ENCODE measurements at regions not wholly inside any gene's neighbourhood (a gene's known extent, or its start where the extent isn't known, plus 50 kb on each side); places are given as distances from the start of the nearest gene placed in this dataset.

- H3K27ac ChIP-seq, result no peak overlapping the region
- DNase-seq, result no peak
- no peak for TF ChIP-seq CTCF (IDR thresholded peaks at IDR 0.05; ENCODE audit: low read depth, low read length, missing control alignments)
- in situ Hi-C loops (cut with HindIII; ENCODE audit: low pct_ligation_motif_present, low sequenced_read_pairs), result no loop called here
- H3K4me3 ChIP-seq (ENCODE audit: low read depth, low read length), result no peak overlapping the region
- H3K36me3 ChIP-seq (replicated peaks), result no peaks in the 10 kb centered on the region
- no peaks in the 10 kb centered on the region for H3K27me3 ChIP-seq (replicated peaks)
Measured at GRCh38 chr2:88866756-88867155, 175.3 kb downstream of the RPIA start.

GRCh38 chr2:88868861-88869260, 177.4 kb downstream of the RPIA start:
- DNase-seq, result no peak
- H3K36me3 ChIP-seq (replicated peaks), result no peaks in the 10 kb centered on the region
- TF ChIP-seq CTCF (IDR thresholded peaks at IDR 0.05; ENCODE audit: low read depth, low read length, missing control alignments), result no peak
- H3K27me3 ChIP-seq (replicated peaks), result no peaks in the 10 kb centered on the region
- in situ Hi-C loops (cut with HindIII; ENCODE audit: low pct_ligation_motif_present, low sequenced_read_pairs), result no loop called here
- H3K27ac ChIP-seq, result no peak overlapping the region
- H3K4me3 ChIP-seq (ENCODE audit: low read depth, low read length), result no peak overlapping the region

GRCh38 chr2:88870267-88870839, 178.9 kb downstream of the RPIA start:
- H3K27me3 ChIP-seq (replicated peaks), result no peaks in the 10 kb centered on the region
- no peak overlapping the region for H3K4me3 ChIP-seq (ENCODE audit: low read depth, low read length)
- in situ Hi-C loops (cut with HindIII; ENCODE audit: low pct_ligation_motif_present, low sequenced_read_pairs), result no loop called here
- TF ChIP-seq CTCF (IDR thresholded peaks at IDR 0.05; ENCODE audit: low read depth, low read length, missing control alignments), result no peak
- no peak overlapping the region for H3K27ac ChIP-seq
- DNase-seq, result no peak
- no peaks in the 10 kb centered on the region for H3K36me3 ChIP-seq (replicated peaks)

- H3K36me3 ChIP-seq (replicated peaks), result no peaks in the 10 kb centered on the region
- no peak overlapping the region for H3K27ac ChIP-seq
- in situ Hi-C loops (cut with HindIII; ENCODE audit: low pct_ligation_motif_present, low sequenced_read_pairs), result no loop called here
- no peaks in the 10 kb centered on the region for H3K27me3 ChIP-seq (replicated peaks)
- H3K4me3 ChIP-seq (ENCODE audit: low read depth, low read length), result no peak overlapping the region
- TF ChIP-seq CTCF (IDR thresholded peaks at IDR 0.05; ENCODE audit: low read depth, low read length, missing control alignments), result no peak
- DNase-seq, result no peak
Measured at GRCh38 chr2:88871336-88871735, 179.9 kb downstream of the RPIA start.

- in situ Hi-C loops (cut with HindIII; ENCODE audit: low pct_ligation_motif_present, low sequenced_read_pairs), result no loop called here
- Histone ChIP-seq H3K27ac (no peak overlapping the region), H3K4me3 (ENCODE audit: low read depth, low read length) (no peak overlapping the region), H3K27me3 (replicated peaks) (no peaks in the 10 kb centered on the region), H3K36me3 (replicated peaks) (no peaks in the 10 kb centered on the region)
- no peak for TF ChIP-seq CTCF (IDR thresholded peaks at IDR 0.05; ENCODE audit: low read depth, low read length, missing control alignments)
- no peak for DNase-seq
Measured at GRCh38 chr2:88873620-88874019, 182.1 kb downstream of the RPIA start.

GRCh38 chr2:88874063-88874657, 182.7 kb downstream of the RPIA start:
- in situ Hi-C loops (cut with HindIII; ENCODE audit: low pct_ligation_motif_present, low sequenced_read_pairs), result no loop called here

More at GRCh38 chr2:88874063-88874657, 182.7 kb downstream of the RPIA start:
- Histone ChIP-seq H3K27ac (no peak overlapping the region), H3K27me3 (replicated peaks) (no peaks in the 10 kb centered on the region), H3K4me3 (ENCODE audit: low read depth, low read length) (no peak overlapping the region), H3K36me3 (replicated peaks) (no peaks in the 10 kb centered on the region)
- TF ChIP-seq CTCF (IDR thresholded peaks at IDR 0.05; ENCODE audit: low read depth, low read length, missing control alignments), result peak; percentile 76
- DNase-seq, result peak; percentile 56

All from brain microvascular endothelial cell (primary cell).